Trophoblast cell (in vitro differentiated cells and primary cell): ENCODE measurements at regions not wholly inside any gene's neighbourhood (a gene's known extent, or its start where the extent isn't known, plus 50 kb on each side); places are given as distances from the start of the nearest gene placed in this dataset.

Source experiments
- DNase-seq, 2 donors: peaks; one replicate each; pipeline ENCODE4 v3.0.0-alpha.2; 2016
- H2AFZ ChIP-seq: 2 replicates; pipeline ENCODE4 v1.6.1; 2013; ENCODE audit warnings: low read length, moderate library complexity, mild to moderate bottlenecking; ENCODE audit not compliant: insufficient read depth, poor library complexity
- H2AK5ac ChIP-seq: 2 replicates; pipeline ENCODE4 v1.6.1; 2013; ENCODE audit warnings: mild to moderate bottlenecking, low read length
- H2BK120ac ChIP-seq: 2 replicates; pipeline ENCODE4 v1.6.1; 2013; ENCODE audit warnings: low read length, mild to moderate bottlenecking, moderate library complexity; ENCODE audit not compliant: insufficient read depth, poor library complexity
- H2BK12ac ChIP-seq: 2 replicates; pipeline ENCODE4 v1.6.1; 2013; ENCODE audit warnings: mild to moderate bottlenecking, low read length, moderate library complexity
- H2BK5ac ChIP-seq: 2 replicates; pipeline ENCODE4 v1.6.1; 2013; ENCODE audit warnings: low read length, low read depth, moderate library complexity, mild to moderate bottlenecking; ENCODE audit not compliant: poor library complexity
- H3K14ac ChIP-seq: 2 replicates; pipeline ENCODE4 v1.6.1; 2013; ENCODE audit warnings: mild to moderate bottlenecking, low read length
- H3K18ac ChIP-seq: 2 replicates; pipeline ENCODE4 v1.6.1; 2013; ENCODE audit warnings: mild to moderate bottlenecking, low read length
- H3K23ac ChIP-seq: 2 replicates; pipeline ENCODE4 v1.6.1; 2013; ENCODE audit warnings: low read length
- H3K27ac ChIP-seq: 2 replicates; pipeline ENCODE4 v1.5.1; 2013; ENCODE audit warnings: low read depth, mild to moderate bottlenecking, inconsistent platforms, low read length, moderate library complexity
- H3K27me3 ChIP-seq: 2 replicates; pipeline ENCODE4 v1.6.1; 2013; ENCODE audit warnings: inconsistent platforms, mild to moderate bottlenecking, low read length, moderate library complexity; ENCODE audit not compliant: insufficient read depth
- H3K36me3 ChIP-seq, 2 experiments: 1 replicate in 1 of 2; 2 replicates in 1 of 2; pipeline ENCODE4 v1.6.1; 2013; ENCODE audit warnings: low read length in 2 of 2, mild to moderate bottlenecking in 2 of 2, moderate library complexity in 1 of 2; ENCODE audit not compliant: insufficient read depth in 2 of 2, control insufficient read depth in 1 of 2
- H3K4ac ChIP-seq: 2 replicates; pipeline ENCODE4 v1.6.1; 2013; ENCODE audit warnings: low read depth, mild to moderate bottlenecking, low read length, moderate library complexity
- H3K4me1 ChIP-seq, 2 experiments: 1 replicate in 1 of 2; 2 replicates in 1 of 2; pipeline ENCODE4 v1.6.1; 2013; ENCODE audit warnings: low read length in 2 of 2, mild to moderate bottlenecking in 2 of 2, moderate library complexity in 1 of 2; ENCODE audit not compliant: insufficient read depth in 2 of 2, control insufficient read depth in 1 of 2
- H3K4me2 ChIP-seq: 2 replicates; pipeline ENCODE4 v1.6.1; 2013; ENCODE audit warnings: inconsistent platforms, mild to moderate bottlenecking, low read length, moderate library complexity
- H3K4me3 ChIP-seq: 2 replicates; pipeline ENCODE4 v1.5.1; 2013; ENCODE audit warnings: mild to moderate bottlenecking, low read depth, low read length, inconsistent platforms
- H3K79me1 ChIP-seq: one replicate; pipeline ENCODE4 v1.6.1; 2013; ENCODE audit warnings: low read length
- H3K79me2 ChIP-seq: 2 replicates; pipeline ENCODE4 v1.6.1; 2013; ENCODE audit warnings: low read length, mild to moderate bottlenecking; ENCODE audit not compliant: control insufficient read depth, insufficient read depth, poor library complexity
- H3K9ac ChIP-seq: 2 replicates; pipeline ENCODE4 v1.6.1; 2013; ENCODE audit warnings: mild to moderate bottlenecking, low read length
- H3K9me3 ChIP-seq: 2 replicates; pipeline ENCODE4 v1.6.1; 2013; ENCODE audit warnings: low read depth, mild to moderate bottlenecking, control low read depth, inconsistent platforms, low read length; ENCODE audit not compliant: insufficient read depth
- H4K12ac ChIP-seq: 2 replicates; pipeline ENCODE4 v1.6.1; 2013; ENCODE audit warnings: low read depth, mild to moderate bottlenecking, low read length, moderate library complexity
- H4K8ac ChIP-seq: 2 replicates; pipeline ENCODE4 v1.6.1; 2013; ENCODE audit warnings: low read depth, mild to moderate bottlenecking, low read length, moderate library complexity
- H4K91ac ChIP-seq: one replicate; pipeline ENCODE4 v1.6.1; 2013; ENCODE audit warnings: low read depth, mild to moderate bottlenecking, low read length, moderate library complexity
- WGBS: extraction: QIAGEN DNeasy Blood & Tissue Kit; methylation state at CpG from one replicate; pipeline ENCODE4 v1.1.7; 2013; ENCODE audit warnings: missing lambda C conversion rate; ENCODE audit not compliant: insufficient read length, insufficient coverage; ENCODE audit errors: extremely low coverage; 5-methylcytosine and 5-hydroxymethylcytosine counted together

DNA sequence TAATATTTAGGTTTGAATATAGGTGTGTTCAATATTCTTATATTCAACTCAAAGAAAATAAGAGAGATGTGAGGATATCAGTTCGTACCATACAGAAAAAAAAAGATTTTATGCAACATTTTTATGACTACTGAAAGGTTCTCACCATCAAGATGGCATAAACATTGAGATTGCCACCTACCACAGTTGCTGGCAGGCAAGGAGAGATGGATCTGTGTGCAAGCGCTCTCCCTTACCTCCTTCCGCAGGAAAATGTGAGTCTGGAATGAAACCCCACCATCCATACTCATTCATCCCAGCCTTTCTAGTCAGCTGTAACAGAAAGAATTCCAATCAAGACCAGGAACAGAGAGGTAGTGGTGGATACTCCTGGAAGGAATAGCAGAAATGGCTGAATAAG lies 376.9 kb downstream of the PPP3CA start:
- no peak overlapping the region for H2AK5ac ChIP-seq
- H3K27ac ChIP-seq: no peak overlapping the region
- H2BK120ac ChIP-seq: no peak overlapping the region
- no peak overlapping the region for H4K91ac ChIP-seq
- no peaks in the 10 kb centered on the region for H3K9me3 ChIP-seq
- H2BK12ac ChIP-seq: no peak overlapping the region
- no peak overlapping the region for H3K18ac ChIP-seq
- no peaks in the 10 kb centered on the region for H3K79me2 ChIP-seq
- no peaks in the 10 kb centered on the region for H3K79me1 ChIP-seq
- H3K4me3 ChIP-seq: no peak overlapping the region
- H3K4me2 ChIP-seq: no peak overlapping the region
- H3K23ac ChIP-seq: no peak overlapping the region
- WGBS: no CpG with 5 or more reads among the region's 3 CpGs
- DNase-seq: no peak
- no peaks in the 10 kb centered on the region for H3K4me1 ChIP-seq
- no peak overlapping the region for H2BK5ac ChIP-seq
- no peak overlapping the region for H4K12ac ChIP-seq
- H3K4ac ChIP-seq: no peak overlapping the region
- no peak overlapping the region for H3K14ac ChIP-seq
- no peaks in the 10 kb centered on the region for H3K36me3 ChIP-seq
- no peaks in the 10 kb centered on the region for H3K27me3 ChIP-seq
- H3K9ac ChIP-seq: no peak overlapping the region
- no peak overlapping the region for H4K8ac ChIP-seq
- H2AFZ ChIP-seq: no peak overlapping the region

GRCh38 chr4:100969925-100970324 lies 377.4 kb downstream of the PPP3CA start:
- H3K79me1 ChIP-seq: no peaks in the 10 kb centered on the region
- no peak overlapping the region for H3K23ac ChIP-seq
- H3K4me1 ChIP-seq: no peaks in the 10 kb centered on the region
- no peak overlapping the region for H3K18ac ChIP-seq
- no peak overlapping the region for H3K14ac ChIP-seq
- no peak overlapping the region for H2BK5ac ChIP-seq
- no peak overlapping the region for H2AK5ac ChIP-seq
- no peak for DNase-seq
- H2AFZ ChIP-seq: no peak overlapping the region
- H3K4me3 ChIP-seq: no peak overlapping the region
- H3K4me2 ChIP-seq: no peak overlapping the region
- H2BK120ac ChIP-seq: no peak overlapping the region
- H4K91ac ChIP-seq: no peak overlapping the region
- H3K9ac ChIP-seq: no peak overlapping the region
- H3K36me3 ChIP-seq: no peaks in the 10 kb centered on the region
- no peaks in the 10 kb centered on the region for H3K9me3 ChIP-seq
- no peak overlapping the region for H4K12ac ChIP-seq
- H4K8ac ChIP-seq: no peak overlapping the region
- H3K27ac ChIP-seq: no peak overlapping the region
- H3K27me3 ChIP-seq: no peaks in the 10 kb centered on the region
- H2BK12ac ChIP-seq: no peak overlapping the region
- no peaks in the 10 kb centered on the region for H3K79me2 ChIP-seq
- H3K4ac ChIP-seq: no peak overlapping the region

GRCh38 chr4:100968046-100968445 lies 379.3 kb downstream of the PPP3CA start:
- H3K23ac ChIP-seq: no peak overlapping the region
- no peak overlapping the region for H3K9ac ChIP-seq
- no peak overlapping the region for H3K18ac ChIP-seq
- no peak overlapping the region for H3K4me2 ChIP-seq
- no peak overlapping the region for H2BK5ac ChIP-seq
- no peak overlapping the region for H4K91ac ChIP-seq
- no peak overlapping the region for H2AK5ac ChIP-seq
- H3K27me3 ChIP-seq: no peaks in the 10 kb centered on the region
- no peak overlapping the region for H2BK120ac ChIP-seq
- no peak overlapping the region for H3K4me3 ChIP-seq
- H3K36me3 ChIP-seq: no peaks in the 10 kb centered on the region
- no peaks in the 10 kb centered on the region for H3K9me3 ChIP-seq
- no peak overlapping the region for H4K12ac ChIP-seq
- H2AFZ ChIP-seq: no peak overlapping the region
- no CpG with 5 or more reads among the region's 2 CpGs for WGBS
- no peak overlapping the region for H3K4ac ChIP-seq
- no peaks in the 10 kb centered on the region for H3K4me1 ChIP-seq
- no peak for DNase-seq
- H2BK12ac ChIP-seq: no peak overlapping the region
- H4K8ac ChIP-seq: no peak overlapping the region
- no peak overlapping the region for H3K27ac ChIP-seq
- no peaks in the 10 kb centered on the region for H3K79me1 ChIP-seq
- no peak overlapping the region for H3K14ac ChIP-seq
- H3K79me2 ChIP-seq: no peaks in the 10 kb centered on the region

- Histone ChIP-seq H3K4ac (no peak overlapping the region), H3K4me3 (no peak overlapping the region), H4K91ac (no peak overlapping the region), H2BK12ac (no peak overlapping the region), H2BK5ac (no peak overlapping the region), H2BK120ac (no peak overlapping the region), H2AFZ (no peak overlapping the region), H3K9ac (no peak overlapping the region), H4K8ac (no peak overlapping the region), H3K27ac (no peak overlapping the region), H3K14ac (no peak overlapping the region), H3K23ac (no peak overlapping the region), H2AK5ac (no peak overlapping the region), H3K36me3 (no peaks in the 10 kb centered on the region), H3K4me2 (no peak overlapping the region), H3K27me3 (no peaks in the 10 kb centered on the region), H3K18ac (no peak overlapping the region), H3K79me1 (no peaks in the 10 kb centered on the region), H4K12ac (no peak overlapping the region), H3K79me2 (no peaks in the 10 kb centered on the region), H3K4me1 (no peaks in the 10 kb centered on the region), H3K9me3 (no peaks in the 10 kb centered on the region)
- DNase-seq: no peak
- no CpG with 5 or more reads among the region's 1 CpG for WGBS
These were observed 383.7 kb downstream of the PPP3CA start for GRCh38 chr4:100963627-100964026.

DNA sequence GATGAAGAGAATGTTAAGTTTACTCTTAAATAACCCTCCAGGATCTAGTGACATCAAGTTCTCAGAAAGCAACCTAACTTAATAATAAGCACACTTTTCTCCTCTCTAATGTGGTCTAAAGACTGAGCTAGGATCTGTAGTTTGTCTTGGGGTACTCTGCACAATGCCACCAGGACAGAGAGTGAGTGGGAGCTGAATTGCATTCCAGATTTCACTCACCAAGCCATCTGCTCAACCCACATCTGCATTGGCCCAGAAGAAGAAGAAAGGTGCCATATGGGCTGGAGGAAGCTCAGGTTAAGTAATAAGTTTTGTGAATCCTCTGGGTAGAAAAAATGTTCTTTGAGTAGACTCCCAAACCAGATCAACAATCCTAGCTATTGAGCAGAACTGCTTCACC lies 384.6 kb downstream of the PPP3CA start:
- Histone ChIP-seq H3K79me1 (no peaks in the 10 kb centered on the region), H3K36me3 (no peaks in the 10 kb centered on the region), H3K18ac (no peak overlapping the region), H3K23ac (no peak overlapping the region), H3K27me3 (no peaks in the 10 kb centered on the region), H3K9ac (no peak overlapping the region), H3K14ac (no peak overlapping the region), H3K9me3 (no peaks in the 10 kb centered on the region), H3K4me3 (no peak overlapping the region), H3K79me2 (no peaks in the 10 kb centered on the region), H3K27ac (no peak overlapping the region), H2BK5ac (no peak overlapping the region), H2AK5ac (no peak overlapping the region), H4K12ac (no peak overlapping the region), H3K4me1 (no peaks in the 10 kb centered on the region), H3K4me2 (no peak overlapping the region), H2BK12ac (no peak overlapping the region), H3K4ac (no peak overlapping the region), H2AFZ (no peak overlapping the region), H2BK120ac (no peak overlapping the region), H4K91ac (no peak overlapping the region), H4K8ac (no peak overlapping the region)
- no peak for DNase-seq
